HepG2 (cell line): ENCODE measurements at regions not wholly inside any gene's neighbourhood (a gene's known extent, or its start where the extent isn't known, plus 50 kb on each side); places are given as distances from the start of the nearest gene placed in this dataset.

ENCODE experiments used
- ATAC-seq: fragments of 200-7000 bp; cut with Tn5 transposase; 3 replicates; pipeline ENCODE4 v1.9.1; 2020; ENCODE audit warnings: mild to moderate bottlenecking, moderate library complexity
- BruUV-seq: library from RNA; stranded (reverse); fragments of 400-500 nt; replicated peaks from 2 replicates; lab custom pipeline; 2021; lab: Mats Ljungman, UMichigan
- CTCF ChIA-PET: fragments of 300-600 bp; formaldehyde crosslinking; extraction: SDS; loops from one replicate; lab custom pipeline; 2021; ENCODE audit warnings: low total read pairs, inconsistent platforms, low intra/inter-chr PET ratio; lab: Yijun Ruan, JAX
- POLR2A ChIA-PET: fragments of 350-600 bp; sonication (Branson Sonifier 250); formaldehyde crosslinking; loops from one replicate; lab custom pipeline; 2020; ENCODE audit warnings: antibody characterized with exemption, inconsistent platforms; lab: Yijun Ruan, JAX
- DNase-seq: peaks from one replicate; pipeline ENCODE4 v3.0.0-alpha.2; 2015; ENCODE audit warnings: low spot score
- FAIRE-seq: peaks from 3 replicates; lab custom pipeline; 2011; peaks lifted over from hg19 to GRCh38; lab: Jason Lieb, UNC
- H2AFZ ChIP-seq: one replicate; pipeline ENCODE4 v1.6.1; 2011; ENCODE audit warnings: low read length, inconsistent platforms
- H3K27ac ChIP-seq: fragments of 300-600 bp; 3 replicates; pipeline ENCODE4 v1.8.0; 2011; ENCODE audit warnings: mixed run types, mild to moderate bottlenecking, mixed read lengths, low read length, inconsistent platforms; ENCODE audit not compliant: insufficient read depth; ENCODE audit errors: extremely low read length
- H3K27me3 ChIP-seq, 2 experiments: fragments of 200-600 bp in 1 of 2; 2 replicates in 1 of 2; 3 replicates in 1 of 2; pipeline versions ENCODE4 v1.6.0 to v1.8.0; 2011; ENCODE audit warnings: low read length in 2 of 2, mild to moderate bottlenecking in 2 of 2, moderate library complexity in 2 of 2, inconsistent platforms in 1 of 2; ENCODE audit not compliant: insufficient read depth in 2 of 2, control insufficient read depth in 1 of 2
- H3K36me3 ChIP-seq, 2 experiments: fragments of 200-600 bp in 1 of 2; replicated peaks in 1 of 2; 2 replicates in 1 of 2; 3 replicates in 1 of 2; pipeline versions ENCODE4 v1.5.1 to v1.8.0; 2011; ENCODE audit warnings: low read length in 2 of 2, inconsistent platforms in 1 of 2; ENCODE audit not compliant: insufficient read depth in 2 of 2, control insufficient read depth in 1 of 2
- H3K4me1 ChIP-seq: 2 replicates; pipeline ENCODE4 v1.5.1; 2012; ENCODE audit warnings: low read length, inconsistent platforms; ENCODE audit not compliant: insufficient read depth
- H3K4me2 ChIP-seq: 2 replicates; pipeline ENCODE4 v1.6.0; 2011; ENCODE audit warnings: low read depth, low read length, inconsistent platforms
- H3K4me3 ChIP-seq, 3 experiments: fragments of 200-600 bp in 1 of 3; sonication (generic), shearing (Covaris generic) in 1 of 3; replicated peaks in 1 of 3; 2 replicates each; pipeline ENCODE4 v1.5.1; 2011 to 2016; ENCODE audit warnings: low read length in 3 of 3, inconsistent platforms in 2 of 3, low read depth in 2 of 3, mild to moderate bottlenecking in 2 of 3, control low read depth in 1 of 3, mixed read lengths in 1 of 3; ENCODE audit not compliant: insufficient read depth in 1 of 3
- H3K79me2 ChIP-seq: one replicate; pipeline ENCODE4 v1.6.1; 2011; ENCODE audit warnings: low read length, inconsistent platforms; ENCODE audit not compliant: insufficient read depth
- H3K9ac ChIP-seq: 2 replicates; pipeline ENCODE4 v1.6.0; 2011; ENCODE audit warnings: mild to moderate bottlenecking, low read depth, low read length, inconsistent platforms; ENCODE audit not compliant: insufficient read depth
- H3K9me3 ChIP-seq: 2 replicates; pipeline ENCODE4 v1.5.1; 2012; ENCODE audit warnings: mild to moderate bottlenecking, low read length
- H4K20me1 ChIP-seq: 2 replicates; pipeline ENCODE4 v1.6.0; 2011; ENCODE audit warnings: inconsistent platforms, mild to moderate bottlenecking, low read length, moderate library complexity; ENCODE audit not compliant: insufficient read depth
- ARID3A ChIP-seq: IDR thresholded peaks from 2 replicates; pipeline ENCODE4 v1.6.1; 2012; ENCODE audit warnings: low read depth, low read length, improper control_type of control experiment
- BATF2 ChIP-seq: sonication (generic); formaldehyde crosslinking; IDR thresholded peaks from 2 replicates; pipeline ENCODE4 v1.8.0; 2022; ENCODE audit warnings: mild to moderate bottlenecking, missing genetic modification reagents, moderate library complexity
- BCL3 ChIP-seq: sonication (generic); formaldehyde crosslinking; IDR thresholded peaks from 2 replicates; pipeline ENCODE4 v1.5.1; 2020; ENCODE audit warnings: mild to moderate bottlenecking, missing genetic modification reagents, moderate library complexity
- FOXA1 ChIP-seq, 2 experiments: fragments of 450-650 bp in 1 of 2; sonication (generic) in 1 of 2; formaldehyde crosslinking in 1 of 2; IDR thresholded peaks; 2 replicates each; pipeline versions ENCODE4 v1.4.0 to v1.6.1; 2016 to 2020; ENCODE audit warnings: missing genetic modification reagents in 1 of 2
- MXD3 ChIP-seq: IDR thresholded peaks from 2 replicates; pipeline ENCODE4 v1.6.1; 2016; ENCODE audit warnings: mild to moderate bottlenecking, missing biosample characterization, missing genetic modification reagents
- NR2F1 ChIP-seq, 2 experiments: fragments of 450-650 bp in 1 of 2; formaldehyde crosslinking in 1 of 2; IDR thresholded peaks; 2 replicates each; pipeline versions ENCODE4 v1.5.0 to v1.6.1; 2016 to 2020; ENCODE audit warnings: mild to moderate bottlenecking in 1 of 2, missing compliant biosample characterization in 1 of 2, missing genetic modification reagents in 1 of 2, moderate library complexity in 1 of 2
- PLRG1 ChIP-seq: fragments of 450-650 bp; conservative IDR thresholded peaks from 2 replicates; pipeline ENCODE4 v1.6.1; 2016
- PREB ChIP-seq: sonication (generic); formaldehyde crosslinking; IDR thresholded peaks from 2 replicates; pipeline ENCODE4 v1.4.0; 2020; ENCODE audit warnings: missing genetic modification reagents
- TRAFD1 ChIP-seq: sonication (generic); formaldehyde crosslinking; IDR thresholded peaks from 2 replicates; pipeline ENCODE4 v1.5.1; 2020; ENCODE audit warnings: missing genetic modification reagents, mild to moderate bottlenecking, borderline replicate concordance
- ZSCAN22 ChIP-seq: sonication (generic); formaldehyde crosslinking; IDR thresholded peaks from 2 replicates; pipeline ENCODE4 v1.4.0; 2020; ENCODE audit warnings: mild to moderate bottlenecking, missing genetic modification reagents
- ZZZ3 ChIP-seq: sonication (generic); formaldehyde crosslinking; IDR thresholded peaks from 2 replicates; pipeline ENCODE4 v1.4.0; 2020; ENCODE audit warnings: missing genetic modification reagents, mild to moderate bottlenecking, borderline replicate concordance
- WGBS: methylation state at CpG from one replicate; pipeline ENCODE4 v1.1.6; 2017; ENCODE audit warnings: low lambda C conversion rate; 5-methylcytosine and 5-hydroxymethylcytosine counted together
- in situ Hi-C: cut with HindIII; loops from 2 replicates; pipeline ENCODE4 v1.10.0; 2017; ENCODE audit warnings: low pct_unique_long_range_greater_than_20kb; ENCODE audit not compliant: extremely low pct_ligation_motif_present
- intact Hi-C: fragments of 100-400 bp; cut with micrococcal nuclease; formaldehyde crosslinking; loops from one replicate; pipeline ENCODE4 v1.10.0; 2022; ENCODE audit not compliant: unreplicated experiment
- TF ChIP-seq, protein P1 (sequence below): sonication (generic); formaldehyde crosslinking; IDR thresholded peaks from 2 replicates; pipeline ENCODE4 v1.5.0; 2020; ENCODE audit warnings: missing genetic modification reagents
- TF ChIP-seq, protein P2 (sequence below): sonication (generic); formaldehyde crosslinking; IDR thresholded peaks from 2 replicates; pipeline ENCODE4 v1.4.0; 2020; ENCODE audit warnings: mild to moderate bottlenecking, missing genetic modification reagents

DNA sequence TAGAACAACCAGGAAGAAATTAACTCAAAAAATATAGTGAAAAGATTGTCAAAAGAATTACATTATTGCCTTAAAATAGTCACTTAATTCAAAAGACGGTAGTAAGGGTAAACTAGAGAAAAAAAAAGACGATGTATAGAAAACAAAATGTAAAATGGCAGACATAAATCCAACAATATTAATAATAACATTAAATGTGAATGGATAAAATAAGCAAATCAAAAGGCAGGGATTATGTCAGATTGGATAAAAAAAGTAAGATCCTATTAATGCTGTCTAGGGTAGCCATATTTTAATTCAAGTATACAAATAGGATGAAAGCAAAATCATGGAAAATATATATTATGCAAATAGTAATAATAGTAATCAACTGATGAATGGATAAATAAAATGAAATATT is 134.0 kb upstream of the ADCY2 start:
- no peaks in the 10 kb centered on the region for H3K36me3 ChIP-seq
- H3K79me2 ChIP-seq, result no peaks in the 10 kb centered on the region
- H3K4me1 ChIP-seq, result no peaks in the 10 kb centered on the region
- BruUV-seq, result no TSS peak
- no peak for FAIRE-seq
- no peaks in the 10 kb centered on the region for H3K9me3 ChIP-seq
- in situ Hi-C loops (loop anchor here (25.0 kb wide), 1 partner anchor 500 kb away; no protein-coding TSS in a partner anchor), intact Hi-C loops (loop anchor here (1.0 to 5.0 kb wide), 4 partner anchors 131 to 1945 kb away; no protein-coding TSS in a partner anchor)
- no peaks in the 10 kb centered on the region; a peak in 1 of 5 replicates for H3K27me3 ChIP-seq
- no peak for DNase-seq
- H2AFZ ChIP-seq, result no peak overlapping the region
- H3K27ac ChIP-seq, result no peak overlapping the region
- ATAC-seq, result no peak
- H3K9ac ChIP-seq, result no peak overlapping the region
- H3K4me3 ChIP-seq, result no peak overlapping the region
- no peak overlapping the region for H3K4me2 ChIP-seq
- CTCF ChIA-PET, result interaction anchor here (1.6 to 2.7 kb wide), 3 partner anchors 331 to 493 kb away, joined by 8 to 16 read pairs (median 14); no protein-coding TSS in a partner anchor
- H4K20me1 ChIP-seq, result no peaks in the 10 kb centered on the region
- WGBS, result under 1% methylated on average over 2 of the region's 2 CpGs
- POLR2A ChIA-PET, result no interaction called here
- TF ChIP-seq TRAFD1 (CRISPR knock-in tag) (no peak), BATF2 (CRISPR knock-in tag) (no peak), PREB (CRISPR knock-in tag) (no peak), PLRG1 (no peak), ZZZ3 (CRISPR knock-in tag) (no peak), MXD3 (no peak), NR2F1 (CRISPR knock-in tag; IDR thresholded peaks at IDR 0.05) (no peak), BCL3 (CRISPR knock-in tag) (no peak), ARID3A (no peak), FOXA1 (IDR thresholded peaks at IDR 0.05) (no peak), FOXA1 (CRISPR knock-in tag; IDR thresholded peaks at IDR 0.05) (no peak), ZSCAN22 (CRISPR knock-in tag) (no peak)
- TF ChIP-seq, protein P1, sequence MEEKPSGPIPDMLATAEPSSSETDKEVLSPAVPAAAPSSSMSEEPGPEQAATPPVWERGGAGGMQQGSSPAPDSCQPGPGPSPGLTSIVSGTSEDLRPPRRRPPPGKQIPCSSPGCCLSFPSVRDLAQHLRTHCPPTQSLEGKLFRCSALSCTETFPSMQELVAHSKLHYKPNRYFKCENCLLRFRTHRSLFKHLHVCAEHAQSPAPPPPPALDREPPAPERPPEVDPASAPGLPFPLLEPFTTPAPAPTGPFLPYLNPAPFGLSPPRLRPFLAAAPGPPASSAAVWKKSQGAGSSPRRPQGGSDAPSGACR (CRISPR knock-in tag), result no peak
- TF ChIP-seq, protein P2, sequence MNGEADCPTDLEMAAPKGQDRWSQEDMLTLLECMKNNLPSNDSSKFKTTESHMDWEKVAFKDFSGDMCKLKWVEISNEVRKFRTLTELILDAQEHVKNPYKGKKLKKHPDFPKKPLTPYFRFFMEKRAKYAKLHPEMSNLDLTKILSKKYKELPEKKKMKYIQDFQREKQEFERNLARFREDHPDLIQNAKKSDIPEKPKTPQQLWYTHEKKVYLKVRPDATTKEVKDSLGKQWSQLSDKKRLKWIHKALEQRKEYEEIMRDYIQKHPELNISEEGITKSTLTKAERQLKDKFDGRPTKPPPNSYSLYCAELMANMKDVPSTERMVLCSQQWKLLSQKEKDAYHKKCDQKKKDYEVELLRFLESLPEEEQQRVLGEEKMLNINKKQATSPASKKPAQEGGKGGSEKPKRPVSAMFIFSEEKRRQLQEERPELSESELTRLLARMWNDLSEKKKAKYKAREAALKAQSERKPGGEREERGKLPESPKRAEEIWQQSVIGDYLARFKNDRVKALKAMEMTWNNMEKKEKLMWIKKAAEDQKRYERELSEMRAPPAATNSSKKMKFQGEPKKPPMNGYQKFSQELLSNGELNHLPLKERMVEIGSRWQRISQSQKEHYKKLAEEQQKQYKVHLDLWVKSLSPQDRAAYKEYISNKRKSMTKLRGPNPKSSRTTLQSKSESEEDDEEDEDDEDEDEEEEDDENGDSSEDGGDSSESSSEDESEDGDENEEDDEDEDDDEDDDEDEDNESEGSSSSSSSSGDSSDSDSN (CRISPR knock-in tag), result no peak
